HUES64 (cell line): ENCODE measurements at regions not wholly inside any gene's neighbourhood (a gene's known extent, or its start where the extent isn't known, plus 50 kb on each side); places are given as distances from the start of the nearest gene placed in this dataset.

Source experiments
- H3K27ac ChIP-seq: 2 replicates; pipeline ENCODE4 v1.7.0; 2013; ENCODE audit warnings: low read depth, low read length, inconsistent platforms
- H3K27me3 ChIP-seq: 2 replicates; pipeline ENCODE4 v1.6.1; 2013; ENCODE audit warnings: mild to moderate bottlenecking, low read length; ENCODE audit not compliant: insufficient read depth
- H3K36me3 ChIP-seq: 2 replicates; pipeline ENCODE4 v1.6.1; 2013; ENCODE audit warnings: mild to moderate bottlenecking, low read length; ENCODE audit not compliant: insufficient read depth
- H3K4me1 ChIP-seq: 2 replicates; pipeline ENCODE4 v1.6.1; 2013; ENCODE audit warnings: mild to moderate bottlenecking, low read length, moderate library complexity; ENCODE audit not compliant: insufficient read depth
- H3K4me3 ChIP-seq: 2 replicates; pipeline ENCODE4 v1.5.1; 2013; ENCODE audit warnings: mild to moderate bottlenecking, low read length, moderate library complexity
- H3K9ac ChIP-seq: 2 replicates; pipeline ENCODE4 v1.6.1; 2013; ENCODE audit warnings: mild to moderate bottlenecking, low read depth, low read length
- H3K9me3 ChIP-seq: 2 replicates; pipeline ENCODE4 v1.6.1; 2013; ENCODE audit warnings: low read depth, low read length; ENCODE audit not compliant: insufficient read depth
- WGBS: fragments of 150-250, 120-280 bp; methylation state at CpG from one replicate; pipeline ENCODE4 v1.1.7; 2013; ENCODE audit warnings: missing lambda C conversion rate; 5-methylcytosine and 5-hydroxymethylcytosine counted together

DNA sequence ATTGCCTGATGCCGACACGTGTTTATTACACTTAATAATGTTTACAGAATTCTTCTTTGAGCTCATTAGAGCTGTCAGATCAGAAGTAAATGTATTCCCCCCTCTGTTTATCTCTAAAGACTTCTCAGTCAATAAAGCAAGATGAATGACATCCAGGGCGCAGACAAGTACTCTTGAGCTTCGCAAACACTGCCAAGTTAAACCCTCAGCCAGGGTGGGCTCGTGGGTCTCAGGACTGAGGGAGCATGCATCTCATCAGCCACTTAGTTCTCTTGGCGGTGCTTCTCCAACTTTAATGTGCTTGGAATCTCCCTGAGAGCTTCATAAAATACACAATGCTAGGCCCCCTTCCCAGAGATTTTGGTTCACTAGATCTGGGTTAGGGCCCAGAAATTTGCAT is 333.9 kb upstream of the THRB start:
- peak overlapping the region; percentile 52 for H3K4me3 ChIP-seq

DNA sequence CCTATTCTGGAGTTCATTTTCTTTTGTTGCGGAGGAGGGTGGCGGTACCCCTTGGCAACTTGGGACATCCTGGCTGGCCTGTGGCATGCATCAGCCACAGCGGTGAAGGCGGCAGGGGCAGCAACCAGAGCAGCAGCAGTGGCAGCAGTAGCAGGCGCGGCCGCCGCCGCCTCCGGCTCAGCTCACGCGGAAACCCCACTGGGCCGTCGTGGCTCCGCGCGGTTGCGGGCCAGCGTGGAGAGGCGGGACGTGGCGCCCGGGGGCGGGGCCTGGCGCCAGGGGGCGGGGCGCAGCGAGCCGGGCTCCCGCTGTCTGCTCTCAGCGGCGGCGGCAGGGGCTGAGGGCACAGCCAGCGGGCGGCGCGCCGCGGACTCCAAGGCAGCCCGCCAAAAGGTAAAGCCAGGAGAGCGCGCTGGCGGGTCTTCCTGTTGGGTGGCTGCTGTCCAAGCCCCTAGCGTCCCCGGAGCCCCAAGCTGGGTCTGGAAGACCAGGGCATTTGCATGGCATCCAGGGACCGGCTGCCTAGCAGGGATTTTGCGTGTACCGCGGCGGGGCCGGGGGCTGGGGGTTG is 334.4 kb upstream of the THRB start:
- 3% methylated on average over 51 of the region's 51 CpGs for WGBS
- no peaks in the 10 kb centered on the region for H3K36me3 ChIP-seq
- peak overlapping the region; percentile 52 for H3K4me3 ChIP-seq
- no peak overlapping the region for H3K9ac ChIP-seq
- no peak overlapping the region for H3K27ac ChIP-seq
- H3K27me3 ChIP-seq = peaks cover 75% of the 10 kb centered on the region
- no peaks in the 10 kb centered on the region for H3K9me3 ChIP-seq
- H3K4me1 ChIP-seq = no peaks in the 10 kb centered on the region

More for the DNA sequence above, 333.9 kb upstream of the THRB start:
- Histone ChIP-seq H3K27me3 (peaks cover 75% of the 10 kb centered on the region), H3K9me3 (no peaks in the 10 kb centered on the region), H3K36me3 (no peaks in the 10 kb centered on the region), H3K27ac (no peak overlapping the region), H3K4me1 (no peaks in the 10 kb centered on the region), H3K9ac (no peak overlapping the region)
- WGBS = 88% methylated on average over 6 of the region's 6 CpGs

DNA sequence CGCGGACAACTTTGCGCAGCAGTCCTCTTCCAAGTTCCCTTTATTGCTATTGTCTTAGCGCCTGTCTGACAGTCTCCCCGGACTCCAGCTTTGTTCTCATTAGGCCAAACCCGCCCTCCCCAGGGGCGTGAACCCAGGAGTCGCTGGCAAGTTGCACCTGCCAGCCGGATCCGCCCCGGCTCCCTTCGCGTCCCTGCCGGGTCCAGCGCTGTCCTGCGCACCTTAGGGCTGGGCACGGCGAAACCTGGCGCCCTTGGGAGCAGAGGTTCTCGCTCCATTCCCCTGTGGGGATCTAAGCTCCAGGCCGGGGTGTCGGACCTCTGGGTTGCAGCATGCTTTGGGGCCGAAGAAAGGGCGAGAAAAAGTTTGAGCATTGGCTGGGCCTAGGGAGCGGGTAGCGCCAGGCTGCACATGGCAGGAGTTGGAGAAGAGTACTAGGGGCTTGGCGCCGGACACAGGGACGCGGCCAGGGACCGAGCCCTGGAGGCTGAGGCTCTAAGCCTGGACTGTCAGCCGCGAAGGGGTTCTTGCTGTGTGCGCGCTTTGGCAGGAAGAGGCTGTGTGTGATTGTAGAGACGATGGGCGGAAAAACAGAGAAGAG is 335.1 kb upstream of the THRB start:
- peak overlapping the region; percentile 52 for H3K4me3 ChIP-seq
- 1% methylated on average over 37 of the region's 37 CpGs for WGBS

DNA sequence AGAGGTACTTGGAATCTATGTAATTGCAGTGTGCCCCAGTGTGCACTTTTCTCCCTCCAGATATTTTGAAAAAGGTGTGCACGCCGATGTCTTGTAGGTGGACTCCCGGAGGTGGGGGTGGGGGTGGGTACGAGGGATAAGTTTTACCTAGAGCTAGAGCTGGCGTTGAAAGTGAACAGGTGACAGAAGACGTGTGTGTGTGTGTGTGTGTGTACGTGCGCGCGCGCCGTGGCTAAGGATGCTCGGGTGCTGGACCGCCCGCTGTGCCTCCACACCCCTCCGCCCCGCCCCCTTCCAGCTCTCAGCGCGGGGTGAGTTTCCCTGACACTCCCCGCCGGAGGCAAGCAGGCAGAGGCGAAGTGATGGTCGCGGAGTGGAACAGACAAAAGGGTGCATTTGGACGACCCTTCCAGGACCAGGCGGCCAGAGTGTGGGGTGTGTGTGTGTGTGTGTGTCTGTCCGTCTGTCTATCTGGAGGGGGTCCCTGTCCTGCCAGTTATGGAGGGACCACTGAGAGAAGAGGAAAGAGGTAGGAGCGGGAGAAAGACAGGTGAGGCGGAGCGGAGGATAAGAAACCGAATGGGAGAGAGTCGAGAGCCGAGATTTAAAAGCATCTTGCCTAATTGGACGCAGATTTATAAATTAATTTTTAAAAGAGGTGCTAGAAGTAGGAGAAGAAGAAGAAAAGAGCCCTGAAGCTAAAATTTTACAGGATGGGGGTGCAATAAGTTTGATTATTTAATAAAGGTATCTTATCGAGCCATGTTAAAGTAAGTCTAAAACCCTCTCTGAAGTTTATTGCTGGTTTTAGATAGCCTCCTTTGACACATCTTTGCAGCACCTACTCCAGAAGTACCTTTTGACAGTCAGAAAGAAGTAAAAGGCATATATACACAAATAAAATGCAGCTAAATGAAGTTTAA is 335.8 kb upstream of the THRB start:
- Histone ChIP-seq H3K4me1 (no peaks in the 10 kb centered on the region), H3K4me3 (peak overlapping the region; percentile 52), H3K9ac (no peak overlapping the region), H3K36me3 (no peaks in the 10 kb centered on the region), H3K27ac (no peak overlapping the region), H3K9me3 (no peaks in the 10 kb centered on the region), H3K27me3 (peaks cover 75% of the 10 kb centered on the region)
- 13% methylated on average over 34 of the region's 35 CpGs for WGBS

More for the DNA sequence above, 335.1 kb upstream of the THRB start:
- H3K36me3 ChIP-seq = no peaks in the 10 kb centered on the region
- no peaks in the 10 kb centered on the region for H3K9me3 ChIP-seq
- H3K4me1 ChIP-seq = no peaks in the 10 kb centered on the region
- H3K27me3 ChIP-seq = peaks cover 75% of the 10 kb centered on the region
- H3K27ac ChIP-seq = no peak overlapping the region
- H3K9ac ChIP-seq = no peak overlapping the region

DNA sequence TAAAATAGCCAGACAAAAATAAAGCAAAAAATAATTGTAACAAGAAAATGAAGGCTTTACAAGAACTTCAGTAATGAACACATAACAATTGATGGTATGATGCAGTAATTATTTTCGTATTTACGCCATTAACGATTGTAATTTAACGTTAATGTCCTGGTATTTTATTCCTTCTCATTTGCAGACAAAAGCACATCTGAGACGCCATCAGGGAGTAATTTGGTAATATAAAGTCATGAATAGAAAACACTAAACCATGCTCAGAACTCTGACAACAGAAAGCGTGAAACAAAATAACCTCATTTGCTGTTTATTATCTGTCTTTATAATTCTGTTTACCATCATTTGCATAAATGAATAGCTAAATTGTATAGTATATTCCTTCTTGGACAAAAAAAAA is 336.6 kb upstream of the THRB start:
- Histone ChIP-seq H3K4me3 (no peak overlapping the region), H3K4me1 (no peaks in the 10 kb centered on the region), H3K9ac (no peak overlapping the region), H3K9me3 (no peaks in the 10 kb centered on the region), H3K27ac (no peak overlapping the region), H3K36me3 (no peaks in the 10 kb centered on the region), H3K27me3 (peaks cover 72% of the 10 kb centered on the region)
- WGBS = 94% methylated on average over 4 of the region's 6 CpGs

DNA sequence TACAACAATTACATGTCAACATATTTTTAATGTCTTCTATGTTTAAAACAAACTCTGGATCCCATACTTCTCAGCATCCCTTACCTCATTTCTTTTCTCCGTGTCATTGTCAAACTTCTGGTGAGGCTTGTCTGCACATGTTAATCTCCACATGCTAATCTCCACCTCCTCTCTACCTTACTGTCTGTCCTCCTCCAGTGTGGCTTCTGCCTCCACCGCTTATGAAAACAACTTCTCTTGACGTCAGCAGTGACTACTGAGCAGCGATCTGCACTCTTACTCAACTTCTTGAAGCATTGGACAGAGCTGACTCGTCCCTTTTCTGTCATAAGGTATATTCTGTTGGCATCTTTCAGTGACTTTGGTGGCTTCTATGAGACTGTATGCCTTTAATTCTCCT is 338.2 kb upstream of the THRB start:
- H3K4me1 ChIP-seq = no peaks in the 10 kb centered on the region
- H3K9me3 ChIP-seq = no peaks in the 10 kb centered on the region
- H3K27me3 ChIP-seq = peaks cover 55% of the 10 kb centered on the region
- H3K36me3 ChIP-seq = no peaks in the 10 kb centered on the region
- no peak overlapping the region for H3K4me3 ChIP-seq
- H3K9ac ChIP-seq = no peak overlapping the region
- no peak overlapping the region for H3K27ac ChIP-seq
- WGBS = 83% methylated on average over 5 of the region's 5 CpGs

DNA sequence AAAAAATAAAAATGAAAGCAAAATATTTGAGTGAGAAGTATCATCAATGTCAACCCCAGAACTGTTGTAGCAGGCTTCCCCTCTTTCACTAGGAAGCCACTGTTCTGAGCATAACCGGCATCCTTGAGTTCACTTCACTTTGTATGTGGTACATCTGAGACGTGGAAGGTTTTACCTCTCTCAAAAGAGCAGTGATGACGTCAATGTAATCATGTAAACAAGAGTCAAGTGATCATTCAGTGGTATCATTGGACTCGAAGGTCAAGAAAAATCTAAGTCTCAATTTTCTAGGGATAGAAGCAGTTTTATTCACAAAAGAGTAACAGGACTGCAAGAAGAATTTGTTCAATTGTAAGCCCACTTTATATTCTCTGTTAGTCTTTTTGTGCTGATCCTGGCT is 339.8 kb upstream of the THRB start:
- no peaks in the 10 kb centered on the region for H3K9me3 ChIP-seq
- no peak overlapping the region for H3K27ac ChIP-seq
- H3K4me1 ChIP-seq = no peaks in the 10 kb centered on the region
- H3K27me3 ChIP-seq = peaks cover 39% of the 10 kb centered on the region
- no peak overlapping the region for H3K9ac ChIP-seq
- no peaks in the 10 kb centered on the region for H3K36me3 ChIP-seq
- no peak overlapping the region for H3K4me3 ChIP-seq
- WGBS = 90% methylated on average over 4 of the region's 4 CpGs

DNA sequence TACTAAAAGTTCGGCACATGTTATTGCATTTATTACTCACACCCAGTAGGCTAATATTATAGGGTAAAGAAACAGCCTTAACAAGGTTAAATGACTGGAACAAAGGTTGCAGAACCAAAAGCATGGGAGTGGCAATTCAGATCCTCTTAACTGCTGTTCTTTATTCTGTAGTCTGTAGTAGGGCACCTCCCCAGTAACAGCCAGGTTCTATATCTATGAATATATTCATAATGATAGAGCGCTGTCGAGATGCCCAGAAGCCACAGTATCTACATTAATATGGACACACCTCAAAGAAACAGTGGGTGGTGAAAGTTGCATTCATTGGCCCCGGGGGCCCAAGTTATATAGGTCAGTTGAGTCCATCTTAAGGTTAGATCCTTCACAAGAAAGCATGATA is 340.9 kb upstream of the THRB start:
- H3K9me3 ChIP-seq = no peaks in the 10 kb centered on the region
- 88% methylated on average over 1 of the region's 4 CpGs for WGBS
- H3K9ac ChIP-seq = no peak overlapping the region
- no peak overlapping the region for H3K4me3 ChIP-seq
- H3K4me1 ChIP-seq = peaks cover under 1% of the 10 kb centered on the region; the same call in 1 of the 2 replicates
- H3K27ac ChIP-seq = no peak overlapping the region
- H3K36me3 ChIP-seq = no peaks in the 10 kb centered on the region
- H3K27me3 ChIP-seq = peaks cover 29% of the 10 kb centered on the region

DNA sequence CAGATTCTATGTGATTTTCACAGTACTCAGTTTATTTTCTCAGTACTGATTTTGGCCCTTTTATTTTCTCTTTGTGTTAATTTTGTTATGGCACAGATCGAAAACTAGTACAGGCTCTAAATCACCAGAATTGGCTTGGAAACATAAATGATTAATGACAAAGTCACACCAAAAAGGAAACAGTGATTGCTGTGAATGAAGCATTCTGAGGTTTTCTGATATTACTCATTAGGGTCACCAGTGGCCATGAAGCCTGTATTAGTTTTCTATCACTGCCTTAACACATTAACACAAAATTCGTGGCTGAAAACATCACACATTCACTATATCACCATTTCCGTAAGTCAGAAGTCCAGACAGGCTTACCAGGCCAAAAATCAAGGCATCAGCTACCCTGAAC is 343.0 kb upstream of the THRB start:
- Histone ChIP-seq H3K9me3 (no peaks in the 10 kb centered on the region), H3K36me3 (no peaks in the 10 kb centered on the region), H3K4me1 (peaks cover 5% of the 10 kb centered on the region), H3K9ac (no peak overlapping the region), H3K27ac (no peak overlapping the region), H3K27me3 (peaks cover 9% of the 10 kb centered on the region), H3K4me3 (no peak overlapping the region)
- WGBS = 95% methylated on average over 3 of the region's 3 CpGs

DNA sequence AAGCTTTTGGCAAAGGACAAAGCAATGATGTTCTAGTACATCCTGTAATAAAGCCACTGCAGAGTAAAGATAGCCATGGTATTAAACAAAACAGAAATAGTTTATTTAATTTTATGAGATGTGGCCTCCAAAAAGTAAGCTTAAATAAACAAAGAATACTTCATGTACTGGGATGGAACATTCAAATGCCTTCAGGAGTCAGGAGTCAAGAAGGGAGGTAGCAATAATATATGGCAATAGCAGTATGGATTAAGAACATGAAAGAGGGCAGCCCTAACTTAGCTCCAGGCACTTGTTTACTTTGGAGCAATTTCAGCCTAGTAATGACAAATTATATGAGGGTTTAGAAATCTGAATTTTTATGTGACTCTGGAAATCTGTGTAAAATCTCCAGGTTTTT is 343.9 kb upstream of the THRB start:
- no peaks in the 10 kb centered on the region for H3K36me3 ChIP-seq
- peaks cover 5% of the 10 kb centered on the region for H3K4me1 ChIP-seq
- no peak overlapping the region for H3K9ac ChIP-seq
- H3K9me3 ChIP-seq = no peaks in the 10 kb centered on the region
- H3K4me3 ChIP-seq = no peak overlapping the region
- H3K27me3 ChIP-seq = no peaks in the 10 kb centered on the region
- H3K27ac ChIP-seq = no peak overlapping the region

DNA sequence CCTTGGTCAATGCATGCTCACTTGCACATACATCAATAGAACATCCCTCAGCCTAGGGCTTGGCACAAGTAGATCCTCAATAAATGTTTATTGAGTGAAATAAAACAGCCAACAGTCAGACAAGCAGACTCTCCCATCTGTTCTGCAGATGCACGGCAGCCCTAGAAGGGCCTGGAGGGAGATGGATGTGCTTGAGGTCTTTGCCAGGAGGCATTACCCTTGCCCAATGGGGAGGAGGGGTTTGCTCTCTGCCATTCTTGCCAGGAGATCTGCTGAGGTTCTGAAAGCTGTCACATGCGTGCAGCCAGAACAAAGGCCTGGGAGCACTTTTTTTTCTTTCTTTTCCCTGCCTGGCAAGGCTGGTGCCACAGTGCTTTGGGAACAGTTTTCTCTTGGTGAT is 349.3 kb upstream of the THRB start:
- no peak overlapping the region for H3K4me3 ChIP-seq
- H3K27ac ChIP-seq = no peak overlapping the region
- H3K9me3 ChIP-seq = no peaks in the 10 kb centered on the region
- H3K27me3 ChIP-seq = no peaks in the 10 kb centered on the region
- H3K9ac ChIP-seq = no peak overlapping the region
- peaks cover 18% of the 10 kb centered on the region for H3K4me1 ChIP-seq
- H3K36me3 ChIP-seq = no peaks in the 10 kb centered on the region
- 94% methylated on average over 2 of the region's 2 CpGs for WGBS
